SKM-1 treated with dmso at 0.1 percent for 144 hours (cell line): ENCODE measurements at regions not wholly inside any gene's neighbourhood (a gene's known extent, or its start where the extent isn't known, plus 50 kb on each side); places are given as distances from the start of the nearest gene placed in this dataset.

Experiments used
- DNase-seq: peaks from one replicate; lab custom pipeline; 2025; ENCODE audit not compliant: unreplicated experiment; lab: John Stamatoyannopoulos, UW

- DNase-seq, result no peak
Measured at GRCh38 chr12:41983394-41983793, 161.3 kb downstream of the GXYLT1 start.

- DNase-seq, result no peak
Measured at GRCh38 chr12:41981758-41982157, 162.9 kb downstream of the GXYLT1 start.

GRCh38 chr12:41981013-41981412 is 163.7 kb downstream of the GXYLT1 start:
- no peak for DNase-seq

GRCh38 chr12:41980390-41980789 is 164.3 kb downstream of the GXYLT1 start:
- no peak for DNase-seq

- no peak for DNase-seq
Measured at GRCh38 chr12:41979574-41979973, 165.1 kb downstream of the GXYLT1 start.

- DNase-seq, result no peak
Measured at GRCh38 chr12:41972598-41972997, 172.1 kb downstream of the GXYLT1 start.

- DNase-seq, result no peak
Measured at GRCh38 chr12:41972196-41972595, 172.5 kb downstream of the GXYLT1 start.

GRCh38 chr12:41970744-41971143 is 173.9 kb downstream of the GXYLT1 start:
- DNase-seq, result no peak

GRCh38 chr12:41968599-41968998 is 176.1 kb downstream of the GXYLT1 start:
- no peak for DNase-seq

- DNase-seq, result no peak
Measured at GRCh38 chr12:41967668-41968500, 176.8 kb downstream of the GXYLT1 start.

- DNase-seq, result no peak
Measured at GRCh38 chr12:41966916-41967315, 177.8 kb downstream of the GXYLT1 start.

- no peak for DNase-seq
Measured at GRCh38 chr12:41966001-41966400, 178.7 kb downstream of the GXYLT1 start.

- no peak for DNase-seq
Measured at GRCh38 chr12:41963398-41963797, 181.3 kb downstream of the GXYLT1 start.

GRCh38 chr12:41962171-41962572 is 182.5 kb downstream of the GXYLT1 start:
- no peak for DNase-seq

- DNase-seq, result no peak
Measured at GRCh38 chr12:41959271-41959670, 185.4 kb downstream of the GXYLT1 start.

- no peak for DNase-seq
Measured at GRCh38 chr12:41956353-41956752, 188.3 kb downstream of the GXYLT1 start.

- DNase-seq, result no peak
Measured at GRCh38 chr12:41950455-41950854, 194.2 kb downstream of the GXYLT1 start.

- no peak for DNase-seq
Measured at GRCh38 chr12:41946106-41946505, 198.6 kb downstream of the GXYLT1 start.

- no peak for DNase-seq
Measured at GRCh38 chr12:41944216-41944615, 200.5 kb downstream of the GXYLT1 start.

GRCh38 chr12:41943671-41944070 is 201.0 kb downstream of the GXYLT1 start:
- DNase-seq, result no peak

- DNase-seq, result no peak
Measured at GRCh38 chr12:41942354-41942753, 202.3 kb downstream of the GXYLT1 start.

- no peak for DNase-seq
Measured at GRCh38 chr12:41941079-41941478, 203.6 kb downstream of the GXYLT1 start.

- no peak for DNase-seq
Measured at GRCh38 chr12:41940571-41940970, 204.1 kb downstream of the GXYLT1 start.
